Natural killer cell treated with Interleukin-12 subunit alpha and Interleukin-12 subunit beta and Interleukin-15 and Interleukin-18, amount 100 ng/mL, for 72 hours (primary cell): ENCODE measurements at regions not wholly inside any gene's neighbourhood (a gene's known extent, or its start where the extent isn't known, plus 50 kb on each side); places are given as distances from the start of the nearest gene placed in this dataset.

Source experiments
- ATAC-seq, 2 donors: fragments of 150-1000 bp; cut with Tn5 transposase in 1 of 2; sonication (Bioruptor Pico), chemical (Tn5 transposase) in 1 of 2; 2 replicates each; pipeline ENCODE4 v1.10.0; 2021
- DNase-seq: peaks from one replicate; pipeline ENCODE4 v3.0.0; 2022; ENCODE audit warnings: low spot score
- H3K27ac Mint-ChIP-seq, 2 donors: 1 replicate in 1 of 2; 2 replicates in 1 of 2; pipeline ENCODE4 v1.8.0; 2022; ENCODE audit warnings: mixed read lengths in 2 of 2, mild to moderate bottlenecking in 1 of 2, moderate library complexity in 1 of 2
- H3K27me3 Mint-ChIP-seq, 2 donors: 1 replicate in 1 of 2; 2 replicates in 1 of 2; pipeline ENCODE4 v1.8.0; 2022; ENCODE audit warnings: mixed read lengths in 2 of 2
- H3K36me3 Mint-ChIP-seq: one replicate; pipeline ENCODE4 v1.8.0; 2022; ENCODE audit warnings: mixed read lengths
- H3K4me1 Mint-ChIP-seq, 2 donors: 1 replicate in 1 of 2; 2 replicates in 1 of 2; pipeline ENCODE4 v1.8.0; 2022; ENCODE audit warnings: low read depth in 2 of 2, mixed read lengths in 2 of 2, mild to moderate bottlenecking in 1 of 2
- H3K4me3 Mint-ChIP-seq: one replicate; pipeline ENCODE4 v1.8.0; 2022; ENCODE audit warnings: mixed read lengths
- H3K9me3 Mint-ChIP-seq: 2 replicates; pipeline ENCODE4 v1.8.0; 2022; ENCODE audit warnings: mixed read lengths

- no peak overlapping the region for H3K27ac Mint-ChIP-seq
- H3K27me3 Mint-ChIP-seq, result peaks cover 39 to 53% of the 10 kb centered on the region in 2 donors
- H3K9me3 Mint-ChIP-seq, result no peaks in the 10 kb centered on the region
- ATAC-seq (no peak), DNase-seq (no peak)
- no peaks in the 10 kb centered on the region for H3K36me3 Mint-ChIP-seq
- H3K4me3 Mint-ChIP-seq, result no peak overlapping the region
- H3K4me1 Mint-ChIP-seq, result peaks cover 0 to 3% of the 10 kb centered on the region in 2 donors
Observed at GRCh38 chr14:95818581-95818980, 58.1 kb upstream of the TUNAR start.

DNA sequence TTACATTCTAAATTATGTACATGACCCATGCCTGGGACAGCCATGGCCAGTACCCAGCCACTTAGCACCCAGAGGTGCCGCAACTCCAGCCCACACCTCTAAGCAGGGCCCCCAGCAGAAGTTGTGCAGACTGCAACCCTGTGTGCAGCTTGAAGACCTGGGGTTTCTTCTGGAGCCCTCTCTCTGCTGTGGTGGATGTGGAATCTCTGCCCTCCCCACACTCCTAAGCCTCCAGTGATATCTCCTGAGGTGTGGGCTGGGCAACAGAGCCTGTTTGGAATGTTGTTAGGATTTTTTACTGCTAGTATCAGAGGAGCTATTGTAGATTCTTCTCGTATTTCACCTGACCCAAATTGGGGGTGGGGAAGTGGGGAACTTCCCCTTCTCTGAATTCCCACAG is 59.4 kb upstream of the TUNAR start:
- no peak for ATAC-seq
- H3K4me1 Mint-ChIP-seq, result peaks cover 0 to 3% of the 10 kb centered on the region in 2 donors
- H3K27ac Mint-ChIP-seq, result no peak overlapping the region
- no peaks in the 10 kb centered on the region for H3K36me3 Mint-ChIP-seq
- no peak overlapping the region for H3K4me3 Mint-ChIP-seq
- H3K27me3 Mint-ChIP-seq, result peaks cover 33 to 45% of the 10 kb centered on the region in 2 donors
- no peak for DNase-seq
- no peaks in the 10 kb centered on the region for H3K9me3 Mint-ChIP-seq

GRCh38 chr14:95816539-95816938 is 60.1 kb upstream of the TUNAR start:
- DNase-seq (no peak), ATAC-seq (no peak)
- Mint-ChIP-seq H3K4me3 (no peak overlapping the region), H3K9me3 (no peaks in the 10 kb centered on the region), H3K4me1 (peaks cover 0 to 3% of the 10 kb centered on the region in 2 donors), H3K27ac (no peak overlapping the region), H3K27me3 (peaks cover 28 to 38% of the 10 kb centered on the region in 2 donors), H3K36me3 (no peaks in the 10 kb centered on the region)

GRCh38 chr14:95815226-95815690 is 61.4 kb upstream of the TUNAR start:
- Mint-ChIP-seq H3K9me3 (peaks cover 4% of the 10 kb centered on the region), H3K27me3 (peaks cover 25% of the 10 kb centered on the region in 2 donors), H3K4me3 (no peak overlapping the region), H3K27ac (no peak overlapping the region), H3K4me1 (peaks cover 0 to 3% of the 10 kb centered on the region in 2 donors), H3K36me3 (no peaks in the 10 kb centered on the region)
- DNase-seq (no peak), ATAC-seq (no peak)

DNA sequence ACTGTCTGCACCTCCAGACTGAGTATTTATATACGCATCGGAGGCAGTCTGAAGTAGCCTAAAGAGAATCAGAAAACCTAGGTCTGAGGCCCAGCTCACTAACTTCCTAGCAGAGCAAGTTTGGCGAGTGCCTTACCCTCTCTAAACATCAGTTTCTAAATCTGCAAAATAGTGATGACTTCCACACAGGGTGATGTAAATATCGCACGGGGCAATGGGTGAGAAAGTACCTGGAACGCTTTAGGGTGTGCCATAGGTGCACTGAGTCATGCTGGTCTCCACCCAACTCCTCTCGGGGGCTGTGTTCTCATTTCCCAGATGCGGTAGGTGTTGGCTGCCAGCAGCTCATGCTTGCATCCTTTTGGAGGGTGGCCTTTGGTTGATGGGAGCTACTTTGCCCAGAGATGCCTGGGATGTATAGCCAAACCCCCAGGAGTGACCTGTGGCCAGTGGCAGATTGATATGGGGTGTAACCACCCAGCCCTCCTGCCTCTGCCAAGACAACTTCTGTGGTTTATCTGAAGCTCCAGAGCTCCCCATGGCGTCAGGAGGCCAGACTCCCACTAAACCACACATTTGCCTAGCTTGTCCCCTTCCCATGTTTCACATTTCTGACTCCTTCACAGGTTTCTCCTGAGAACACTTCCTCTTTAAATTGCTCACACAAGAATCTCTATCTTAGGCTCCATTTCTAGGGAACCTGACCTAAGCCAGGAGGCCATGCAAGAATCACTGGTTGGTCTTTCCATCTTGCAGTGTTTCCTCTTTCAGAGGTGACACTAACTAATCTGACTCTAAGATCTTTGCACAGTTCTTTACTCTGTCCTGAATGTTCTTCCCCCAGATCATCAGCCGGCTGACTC is 62.0 kb upstream of the TUNAR start:
- H3K27me3 Mint-ChIP-seq, result peaks cover 19 to 21% of the 10 kb centered on the region in 2 donors
- peaks cover 4% of the 10 kb centered on the region for H3K9me3 Mint-ChIP-seq
- peaks cover 0 to 3% of the 10 kb centered on the region in 2 donors for H3K4me1 Mint-ChIP-seq
- H3K4me3 Mint-ChIP-seq, result no peak overlapping the region
- no peak for DNase-seq
- H3K27ac Mint-ChIP-seq, result no peak overlapping the region
- peak in 1 of 2 donors; percentile 26 for ATAC-seq
- H3K36me3 Mint-ChIP-seq, result no peaks in the 10 kb centered on the region

DNA sequence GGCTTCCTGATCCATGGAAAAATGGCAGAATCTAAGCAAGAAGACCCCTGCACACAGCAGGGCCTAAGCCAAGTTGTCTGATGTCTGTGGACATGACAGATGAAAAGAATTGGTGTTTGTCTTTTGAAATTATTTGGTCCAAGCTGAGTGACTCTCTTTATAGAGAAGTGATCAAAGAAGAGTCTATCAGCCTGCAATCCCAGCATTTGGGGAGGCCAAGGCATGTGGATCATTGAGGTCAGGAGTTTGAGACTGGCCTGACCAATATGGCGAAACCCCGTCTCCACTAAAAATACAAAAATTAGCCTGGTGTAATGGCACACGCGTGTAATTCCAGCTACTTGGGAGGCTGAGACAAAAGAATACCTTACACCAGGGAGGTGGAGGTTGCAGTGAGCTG is 64.8 kb upstream of the TUNAR start:
- Mint-ChIP-seq H3K4me3 (no peak overlapping the region), H3K27ac (no peak overlapping the region), H3K9me3 (peaks cover 7% of the 10 kb centered on the region), H3K36me3 (peaks cover 5% of the 10 kb centered on the region), H3K27me3 (peaks cover 14 to 20% of the 10 kb centered on the region in 2 donors), H3K4me1 (peaks cover 0 to 3% of the 10 kb centered on the region in 2 donors)
- ATAC-seq (no peak), DNase-seq (no peak)

DNA sequence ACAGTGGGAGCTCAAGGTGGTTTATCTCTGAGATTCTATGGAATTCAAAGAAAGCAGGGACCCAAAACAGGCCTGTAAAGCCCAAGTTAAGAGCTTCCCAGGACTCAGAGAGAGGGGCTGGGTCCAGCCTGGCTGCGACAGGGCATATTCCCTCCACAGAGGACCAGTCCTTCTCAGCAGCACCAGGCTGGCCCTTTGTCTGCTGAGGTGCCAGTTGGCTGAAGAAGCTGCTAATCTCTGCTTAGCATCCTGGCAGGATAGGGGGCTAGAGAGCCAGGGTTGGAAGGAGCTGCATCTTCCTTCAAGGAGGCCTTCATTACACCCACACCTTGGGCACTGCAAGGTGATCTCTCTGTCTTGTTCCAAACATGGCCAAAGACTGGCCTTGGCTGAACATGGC is 68.3 kb upstream of the TUNAR start:
- Mint-ChIP-seq H3K27ac (no peak overlapping the region), H3K9me3 (peaks cover 17% of the 10 kb centered on the region), H3K27me3 (peaks cover 0 to 2% of the 10 kb centered on the region in 2 donors), H3K4me1 (no peaks in the 10 kb centered on the region), H3K4me3 (no peak overlapping the region), H3K36me3 (peaks cover 13% of the 10 kb centered on the region)
- ATAC-seq, result no peak
- no peak for DNase-seq

GRCh38 chr14:95796788-95797187 is 79.8 kb upstream of the TUNAR start:
- Mint-ChIP-seq H3K27ac (no peak overlapping the region), H3K4me3 (no peak overlapping the region), H3K9me3 (no peaks in the 10 kb centered on the region), H3K4me1 (no peaks in the 10 kb centered on the region), H3K36me3 (no peaks in the 10 kb centered on the region), H3K27me3 (peaks cover 12 to 33% of the 10 kb centered on the region in 2 donors)
- no peak for DNase-seq
- ATAC-seq, result no peak

DNA sequence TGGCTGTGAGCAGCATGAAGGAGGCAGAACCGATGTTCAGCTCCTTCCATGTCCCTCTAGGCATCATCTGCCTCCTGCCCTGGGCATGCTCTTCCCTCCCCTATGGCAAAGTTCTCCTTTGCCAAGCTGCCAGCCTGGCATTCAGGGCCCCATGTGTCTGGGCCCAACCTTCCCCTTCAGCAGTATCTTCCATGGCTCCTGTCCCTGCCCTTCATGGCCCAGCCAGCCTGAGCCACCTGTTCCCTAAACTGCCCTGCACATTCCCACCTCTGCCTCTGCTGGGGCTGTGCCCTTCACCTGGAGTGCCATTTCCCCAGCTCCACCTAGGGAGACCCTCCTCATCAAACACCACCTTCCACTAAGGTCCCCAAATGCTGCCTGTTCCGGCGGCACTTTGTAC is 74.0 kb upstream of the TCL1A start:
- no peak for ATAC-seq
- Mint-ChIP-seq H3K4me1 (no peaks in the 10 kb centered on the region), H3K36me3 (no peaks in the 10 kb centered on the region), H3K27ac (no peak overlapping the region), H3K4me3 (no peak overlapping the region), H3K27me3 (peaks cover 2 to 8% of the 10 kb centered on the region in 2 donors), H3K9me3 (no peaks in the 10 kb centered on the region)
- DNase-seq, result no peak

- no peak overlapping the region for H3K4me3 Mint-ChIP-seq
- no peaks in the 10 kb centered on the region for H3K9me3 Mint-ChIP-seq
- H3K4me1 Mint-ChIP-seq, result no peaks in the 10 kb centered on the region
- ATAC-seq (no peak), DNase-seq (no peak)
- no peaks in the 10 kb centered on the region for H3K36me3 Mint-ChIP-seq
- H3K27me3 Mint-ChIP-seq, result peaks cover 2 to 8% of the 10 kb centered on the region in 2 donors
- H3K27ac Mint-ChIP-seq, result no peak overlapping the region
Observed at GRCh38 chr14:95786566-95786965, 72.6 kb upstream of the TCL1A start.

DNA sequence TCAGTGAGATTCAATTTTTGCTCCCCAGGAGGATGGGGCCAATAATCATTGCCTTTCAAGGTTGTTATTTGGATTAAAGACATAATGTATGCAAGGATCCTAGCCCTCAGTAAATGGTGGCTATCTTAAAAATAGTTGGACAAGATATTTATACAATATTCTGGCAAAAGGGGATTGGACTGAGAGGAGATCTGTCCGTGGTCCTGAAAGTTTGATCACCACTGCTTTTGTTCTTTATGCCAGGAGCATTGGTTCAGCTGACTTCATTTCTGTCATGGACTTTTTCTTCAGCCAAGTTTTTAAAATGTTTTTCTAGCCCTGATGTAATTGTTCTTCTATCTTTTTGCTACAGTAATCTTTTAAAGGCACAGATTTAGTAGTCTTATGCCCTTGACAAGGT is 70.2 kb upstream of the TCL1A start:
- Mint-ChIP-seq H3K4me1 (no peaks in the 10 kb centered on the region), H3K27ac (no peak overlapping the region), H3K4me3 (no peak overlapping the region), H3K36me3 (no peaks in the 10 kb centered on the region), H3K9me3 (no peaks in the 10 kb centered on the region), H3K27me3 (no peaks in the 10 kb centered on the region)
- ATAC-seq, result no peak
- no peak for DNase-seq

GRCh38 chr14:95776798-95777534 is 63.0 kb upstream of the TCL1A start:
- Mint-ChIP-seq H3K27ac (no peak overlapping the region), H3K36me3 (no peaks in the 10 kb centered on the region), H3K27me3 (peaks cover 11% of the 10 kb centered on the region in 2 donors), H3K4me1 (no peaks in the 10 kb centered on the region), H3K9me3 (no peaks in the 10 kb centered on the region), H3K4me3 (no peak overlapping the region)
- ATAC-seq (no peak), DNase-seq (no peak)

DNA sequence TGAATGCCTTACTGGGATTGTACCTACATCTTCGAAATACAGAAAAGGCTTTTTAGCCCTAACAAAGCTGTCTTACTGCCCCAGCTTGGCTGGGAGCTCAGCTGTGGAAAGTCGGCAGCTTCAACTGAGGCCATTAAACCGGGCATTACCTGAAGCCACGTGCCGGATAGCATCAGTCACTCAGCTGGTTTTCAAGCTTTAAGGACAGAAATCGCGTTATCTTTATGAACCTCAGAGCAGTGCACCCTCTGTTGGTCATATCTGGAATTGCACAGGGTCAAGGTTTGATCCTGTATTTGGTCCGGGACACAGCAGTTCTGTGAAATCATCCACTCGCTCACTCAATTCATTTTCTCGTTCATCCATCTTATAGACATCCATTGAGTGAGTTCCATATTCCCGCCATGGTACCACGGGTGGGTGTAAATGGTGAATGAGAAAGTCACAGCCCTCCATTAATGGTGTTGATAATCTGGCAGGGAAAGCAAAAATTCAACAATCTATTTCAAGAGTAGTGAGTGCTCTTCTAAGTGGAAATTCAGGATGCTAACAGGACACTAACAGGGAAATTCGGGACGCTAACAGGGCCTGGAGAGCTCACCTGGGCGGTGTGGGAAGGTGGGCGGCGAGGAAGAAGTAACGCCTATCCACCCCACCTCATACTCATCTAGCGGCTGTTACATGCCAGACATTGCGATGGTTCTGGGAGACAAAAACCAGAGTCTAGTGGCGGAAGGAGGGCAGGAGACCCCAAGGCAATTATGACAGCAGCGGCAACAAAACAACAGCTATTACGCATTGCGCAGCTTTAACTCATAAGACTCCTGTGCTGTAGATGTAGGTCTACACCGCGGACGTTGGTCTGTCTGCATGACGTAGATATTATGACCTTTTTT is 60.6 kb upstream of the TCL1A start:
- DNase-seq, result no peak
- Mint-ChIP-seq H3K27ac (no peak overlapping the region), H3K36me3 (no peaks in the 10 kb centered on the region), H3K27me3 (peaks cover 14 to 24% of the 10 kb centered on the region in 2 donors), H3K4me1 (no peaks in the 10 kb centered on the region), H3K9me3 (no peaks in the 10 kb centered on the region), H3K4me3 (no peak overlapping the region)
- ATAC-seq, result no peak
